NCI-H1694 (cell line): ENCODE measurements at regions not wholly inside any gene's neighbourhood (a gene's known extent, or its start where the extent isn't known, plus 50 kb on each side); places are given as distances from the start of the nearest gene placed in this dataset.

Experiments
- DNase-seq: peaks from one replicate; lab custom pipeline; 2025; lab: John Stamatoyannopoulos, UW

- DNase-seq, result no peak
Observed at GRCh38 chr2:228653884-228654283, 472.4 kb upstream of the SPHKAP start.

GRCh38 chr2:228652366-228652765 lies 470.9 kb upstream of the SPHKAP start:
- no peak for DNase-seq

GRCh38 chr2:228649876-228650275 lies 468.4 kb upstream of the SPHKAP start:
- DNase-seq, result no peak

- no peak for DNase-seq
Observed at GRCh38 chr2:228649447-228649846, 468.0 kb upstream of the SPHKAP start.

GRCh38 chr2:228648541-228648940 lies 467.1 kb upstream of the SPHKAP start:
- DNase-seq, result no peak

- no peak for DNase-seq
Observed at GRCh38 chr2:228646061-228646460, 464.6 kb upstream of the SPHKAP start.

GRCh38 chr2:228644199-228644598 lies 462.7 kb upstream of the SPHKAP start:
- DNase-seq, result no peak

GRCh38 chr2:228642861-228643260 lies 461.4 kb upstream of the SPHKAP start:
- DNase-seq, result no peak

- no peak for DNase-seq
Observed at GRCh38 chr2:228630786-228631185, 449.3 kb upstream of the SPHKAP start.

- no peak for DNase-seq
Observed at GRCh38 chr2:228629251-228629650, 447.8 kb upstream of the SPHKAP start.

- no peak for DNase-seq
Observed at GRCh38 chr2:228628682-228629081, 447.2 kb upstream of the SPHKAP start.

GRCh38 chr2:228627510-228627909 lies 446.0 kb upstream of the SPHKAP start:
- no peak for DNase-seq

GRCh38 chr2:228625481-228625880 lies 444.0 kb upstream of the SPHKAP start:
- no peak for DNase-seq

GRCh38 chr2:228624733-228625132 lies 443.2 kb upstream of the SPHKAP start:
- no peak for DNase-seq

GRCh38 chr2:228615496-228615895 lies 434.0 kb upstream of the SPHKAP start:
- no peak for DNase-seq

GRCh38 chr2:228614741-228615140 lies 433.3 kb upstream of the SPHKAP start:
- DNase-seq, result no peak

- DNase-seq, result no peak
Observed at GRCh38 chr2:228613133-228613850, 431.8 kb upstream of the SPHKAP start.

GRCh38 chr2:228611171-228611570 lies 429.7 kb upstream of the SPHKAP start:
- no peak for DNase-seq

- DNase-seq, result no peak
Observed at GRCh38 chr2:228602288-228602687, 420.8 kb upstream of the SPHKAP start.

- DNase-seq, result no peak
Observed at GRCh38 chr2:228600265-228600664, 418.8 kb upstream of the SPHKAP start.

- DNase-seq, result no peak
Observed at GRCh38 chr2:228599781-228600180, 418.3 kb upstream of the SPHKAP start.

- DNase-seq, result no peak
Observed at GRCh38 chr2:228599297-228599696, 417.8 kb upstream of the SPHKAP start.

GRCh38 chr2:228597032-228597431 lies 415.5 kb upstream of the SPHKAP start:
- no peak for DNase-seq

- no peak for DNase-seq
Observed at GRCh38 chr2:228594012-228594411, 412.5 kb upstream of the SPHKAP start.
